Ishikawa (cell line): ENCODE measurements at regions not wholly inside any gene's neighbourhood (a gene's known extent, or its start where the extent isn't known, plus 50 kb on each side); places are given as distances from the start of the nearest gene placed in this dataset.

Experiments used
- CEBPB ChIP-seq: IDR thresholded peaks from 2 replicates; pipeline ENCODE4 v1.6.1; 2012
- CREB1 ChIP-seq: IDR thresholded peaks from 2 replicates; pipeline ENCODE4 v1.6.1; 2012; ENCODE audit warnings: low read depth
- EGR1 ChIP-seq: IDR thresholded peaks from 2 replicates; pipeline ENCODE4 v1.6.1; 2012
- EP300 ChIP-seq: IDR thresholded peaks from 2 replicates; pipeline ENCODE4 v1.6.1; 2012; ENCODE audit warnings: borderline replicate concordance
- FOXM1 ChIP-seq: IDR thresholded peaks from 2 replicates; pipeline ENCODE4 v1.6.1; 2012; ENCODE audit warnings: low read depth, borderline replicate concordance
- MAX ChIP-seq: IDR thresholded peaks from 2 replicates; pipeline ENCODE4 v1.6.1; 2012
- NFIC ChIP-seq: IDR thresholded peaks from 2 replicates; pipeline ENCODE4 v1.6.1; 2012
- RAD21 ChIP-seq: IDR thresholded peaks from 2 replicates; pipeline ENCODE4 v1.6.1; 2012; ENCODE audit warnings: low read depth
- TAF1 ChIP-seq: IDR thresholded peaks from 2 replicates; pipeline ENCODE4 v1.6.1; 2012; ENCODE audit warnings: low read depth, mild to moderate bottlenecking
- TCF12 ChIP-seq: IDR thresholded peaks from 2 replicates; pipeline ENCODE4 v1.6.1; 2012; ENCODE audit warnings: low read depth
- TEAD4 ChIP-seq: IDR thresholded peaks from 2 replicates; pipeline ENCODE4 v1.6.1; 2012
- USF1 ChIP-seq: IDR thresholded peaks from 2 replicates; pipeline ENCODE4 v1.6.1; 2012
- YY1 ChIP-seq: IDR thresholded peaks from 2 replicates; pipeline ENCODE4 v1.6.1; 2012; ENCODE audit warnings: low read depth
- ZBTB7A ChIP-seq: IDR thresholded peaks from 2 replicates; pipeline ENCODE4 v1.6.1; 2012; ENCODE audit warnings: low read depth
- TF ChIP-seq, protein P1 (sequence below): IDR thresholded peaks from 2 replicates; pipeline ENCODE4 v1.6.1; 2012; ENCODE audit warnings: low read depth, mild to moderate bottlenecking

GRCh38 chr16:50459496-50460080 is 88.6 kb upstream of the NKD1 start:
- no peak for TF ChIP-seq MAX
- TF ChIP-seq RAD21: no peak
- no peak for TF ChIP-seq YY1
- no peak for TF ChIP-seq EGR1
- no peak for TF ChIP-seq TEAD4
- no peak for TF ChIP-seq TAF1
- no peak for TF ChIP-seq NFIC
- no peak for TF ChIP-seq CREB1
- TF ChIP-seq TCF12: no peak

DNA sequence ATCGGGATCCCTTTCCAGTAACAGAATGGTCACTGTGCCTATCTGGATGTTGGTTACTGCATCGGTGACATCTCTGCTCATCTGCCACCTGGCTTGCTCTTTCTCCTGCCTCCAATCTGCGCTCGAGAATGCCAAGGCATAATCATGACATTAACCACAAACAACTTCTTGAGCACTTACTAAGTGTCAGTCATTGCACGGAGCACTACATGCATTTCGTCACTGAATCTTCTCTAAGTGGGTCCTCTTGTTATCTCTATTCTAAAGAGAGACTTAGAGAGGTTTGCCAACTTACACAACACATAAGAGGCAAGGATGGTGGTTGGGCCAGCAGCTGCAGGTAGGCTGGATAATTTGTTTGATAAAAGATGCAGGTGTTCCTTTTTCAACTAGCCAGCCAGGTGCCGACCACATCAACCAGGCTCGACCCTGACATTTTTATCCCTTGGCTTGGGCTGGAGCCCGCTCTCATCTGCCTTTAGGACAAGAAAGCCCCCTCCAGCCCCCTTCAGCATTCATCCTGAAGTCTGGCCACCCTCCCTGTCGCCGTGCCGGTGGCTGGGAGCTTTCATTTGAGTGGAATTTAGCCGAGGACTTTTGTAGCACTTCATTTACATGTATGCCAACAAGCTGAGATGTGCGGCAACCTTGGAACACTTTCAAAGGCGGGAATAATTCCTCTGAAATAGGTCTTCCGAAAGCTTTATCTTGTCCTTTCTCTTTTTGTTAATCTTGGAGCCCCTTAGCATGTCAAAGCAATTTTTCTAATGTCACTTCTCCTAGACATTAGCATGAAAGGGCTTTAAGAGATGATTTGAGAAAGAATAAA is 89.3 kb upstream of the NKD1 start:
- TF ChIP-seq FOXM1 (no peak), TEAD4 (no peak), ZBTB7A (no peak), EGR1 (no peak), NFIC (no peak), RAD21 (no peak), YY1 (no peak), EP300 (no peak), CEBPB (no peak), TCF12 (no peak), CREB1 (no peak), MAX (no peak), TAF1 (no peak), USF1 (no peak)
- TF ChIP-seq, protein P1, sequence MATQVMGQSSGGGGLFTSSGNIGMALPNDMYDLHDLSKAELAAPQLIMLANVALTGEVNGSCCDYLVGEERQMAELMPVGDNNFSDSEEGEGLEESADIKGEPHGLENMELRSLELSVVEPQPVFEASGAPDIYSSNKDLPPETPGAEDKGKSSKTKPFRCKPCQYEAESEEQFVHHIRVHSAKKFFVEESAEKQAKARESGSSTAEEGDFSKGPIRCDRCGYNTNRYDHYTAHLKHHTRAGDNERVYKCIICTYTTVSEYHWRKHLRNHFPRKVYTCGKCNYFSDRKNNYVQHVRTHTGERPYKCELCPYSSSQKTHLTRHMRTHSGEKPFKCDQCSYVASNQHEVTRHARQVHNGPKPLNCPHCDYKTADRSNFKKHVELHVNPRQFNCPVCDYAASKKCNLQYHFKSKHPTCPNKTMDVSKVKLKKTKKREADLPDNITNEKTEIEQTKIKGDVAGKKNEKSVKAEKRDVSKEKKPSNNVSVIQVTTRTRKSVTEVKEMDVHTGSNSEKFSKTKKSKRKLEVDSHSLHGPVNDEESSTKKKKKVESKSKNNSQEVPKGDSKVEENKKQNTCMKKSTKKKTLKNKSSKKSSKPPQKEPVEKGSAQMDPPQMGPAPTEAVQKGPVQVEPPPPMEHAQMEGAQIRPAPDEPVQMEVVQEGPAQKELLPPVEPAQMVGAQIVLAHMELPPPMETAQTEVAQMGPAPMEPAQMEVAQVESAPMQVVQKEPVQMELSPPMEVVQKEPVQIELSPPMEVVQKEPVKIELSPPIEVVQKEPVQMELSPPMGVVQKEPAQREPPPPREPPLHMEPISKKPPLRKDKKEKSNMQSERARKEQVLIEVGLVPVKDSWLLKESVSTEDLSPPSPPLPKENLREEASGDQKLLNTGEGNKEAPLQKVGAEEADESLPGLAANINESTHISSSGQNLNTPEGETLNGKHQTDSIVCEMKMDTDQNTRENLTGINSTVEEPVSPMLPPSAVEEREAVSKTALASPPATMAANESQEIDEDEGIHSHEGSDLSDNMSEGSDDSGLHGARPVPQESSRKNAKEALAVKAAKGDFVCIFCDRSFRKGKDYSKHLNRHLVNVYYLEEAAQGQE: no peak

DNA sequence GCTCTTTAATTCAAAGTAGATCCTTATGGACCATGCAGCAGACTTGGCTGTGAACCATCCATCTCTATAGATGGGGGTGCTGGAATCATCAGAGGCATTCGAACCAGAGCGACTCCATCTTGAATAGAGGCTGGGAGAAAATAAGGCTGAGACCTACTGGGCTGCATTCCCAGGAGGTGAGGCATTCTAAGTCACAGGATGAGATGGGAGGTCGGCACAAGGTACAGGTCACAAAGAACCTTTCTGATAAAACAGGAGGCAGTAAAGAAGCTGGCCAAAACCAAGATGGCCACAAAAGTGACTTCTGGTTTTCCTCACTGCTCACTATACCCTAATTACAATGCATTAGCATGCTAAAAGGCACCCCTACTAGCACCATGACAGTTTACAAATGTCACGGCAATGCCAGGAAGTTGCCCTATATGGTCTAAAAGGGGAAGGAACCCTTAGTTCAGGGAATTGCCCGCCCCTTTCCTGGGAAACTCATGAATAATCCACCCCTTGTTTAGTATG is 89.2 kb upstream of the BRD7 start:
- no peak for TF ChIP-seq CREB1
- no peak for TF ChIP-seq NFIC
- TF ChIP-seq RAD21: no peak

DNA sequence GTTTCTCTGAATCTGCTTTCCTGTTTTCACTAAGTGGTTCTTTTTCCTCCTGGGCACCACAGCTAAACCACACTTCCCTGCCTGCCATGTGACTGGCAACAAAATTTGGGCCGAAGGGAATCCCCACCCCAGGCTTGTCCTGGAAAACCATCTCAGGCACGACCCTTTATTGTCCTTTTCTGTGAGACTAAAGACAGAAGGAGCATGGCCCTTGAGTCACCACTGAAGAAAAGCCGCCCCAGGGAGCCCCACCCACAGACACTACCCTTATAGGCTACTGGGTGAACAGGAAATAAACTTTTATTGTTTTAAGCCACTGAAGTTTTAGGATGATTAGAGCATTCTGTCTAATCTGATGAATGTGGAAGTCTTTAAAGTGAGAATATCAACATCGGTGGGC is 88.6 kb upstream of the BRD7 start:
- TF ChIP-seq, protein P1: no peak
- TF ChIP-seq NFIC (no peak), YY1 (no peak), ZBTB7A (no peak), EGR1 (no peak)

- TF ChIP-seq TCF12 (no peak), MAX (no peak), FOXM1 (no peak), TAF1 (no peak), RAD21 (no peak)
Observed at GRCh38 chr16:50455288-50455845, 86.6 kb upstream of the BRD7 start.

DNA sequence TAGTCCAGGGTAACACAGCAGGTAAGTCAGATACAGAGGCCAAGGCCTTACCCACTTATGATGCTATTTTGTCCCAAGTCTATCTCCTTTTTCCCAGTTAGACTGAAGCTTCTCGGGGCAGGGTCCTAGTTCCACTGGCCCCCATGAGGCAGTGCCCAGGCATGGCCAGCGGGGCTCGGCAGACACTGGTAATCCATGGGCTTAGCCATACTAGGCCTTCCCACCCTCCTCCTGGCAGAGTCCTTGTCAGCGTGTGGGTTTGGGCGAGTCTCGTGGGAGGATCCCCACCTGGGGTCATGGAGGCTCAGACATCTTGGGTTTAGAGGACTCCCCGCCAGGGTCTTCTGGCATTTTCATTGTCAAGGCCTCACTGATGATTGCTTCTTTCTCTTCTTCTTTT is 84.7 kb upstream of the BRD7 start:
- TF ChIP-seq TEAD4: no peak
- no peak for TF ChIP-seq MAX
- no peak for TF ChIP-seq NFIC
- no peak for TF ChIP-seq RAD21
